HG03457 (cell line): ENCODE measurements at regions not wholly inside any gene's neighbourhood (a gene's known extent, or its start where the extent isn't known, plus 50 kb on each side); places are given as distances from the start of the nearest gene placed in this dataset.
"Not testable (repeated sequence)": the region's sequence is repeated elsewhere in the genome, so short reads cannot be mapped to it uniquely, and the experiment has no call there.

Experiments
- ATAC-seq: cut with Tn5 transposase; IDR thresholded peaks from one replicate; pipeline ENCODE4 v1.9.1; 2021; ENCODE audit warnings: moderate number of reproducible peaks; ENCODE audit not compliant: unreplicated experiment

DNA sequence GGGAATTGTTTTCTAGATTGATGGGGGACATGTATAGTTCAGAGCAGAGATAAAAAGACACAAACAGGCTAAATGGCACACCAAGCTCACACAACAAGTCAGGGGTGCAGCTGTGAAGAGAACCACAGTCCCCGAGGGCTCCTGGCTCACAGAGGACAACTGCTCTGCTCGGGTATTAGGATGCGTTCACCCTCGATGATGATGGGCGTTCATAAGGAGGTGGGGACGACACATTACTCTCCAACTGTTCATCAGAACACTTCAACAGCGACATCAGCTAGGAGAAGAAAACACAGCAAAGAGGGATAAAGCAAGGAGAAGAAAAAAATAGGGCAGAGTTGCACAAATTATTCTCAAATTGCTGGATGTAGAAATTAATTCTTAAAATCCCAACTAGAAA, 174.8 kb upstream of the RREB1 start:
- ATAC-seq: no peak

GRCh38 chr6:6940031-6941025, 167.4 kb upstream of the RREB1 start:
- no peak for ATAC-seq

GRCh38 chr6:6941201-6941600, 166.6 kb upstream of the RREB1 start:
- ATAC-seq: no peak

DNA sequence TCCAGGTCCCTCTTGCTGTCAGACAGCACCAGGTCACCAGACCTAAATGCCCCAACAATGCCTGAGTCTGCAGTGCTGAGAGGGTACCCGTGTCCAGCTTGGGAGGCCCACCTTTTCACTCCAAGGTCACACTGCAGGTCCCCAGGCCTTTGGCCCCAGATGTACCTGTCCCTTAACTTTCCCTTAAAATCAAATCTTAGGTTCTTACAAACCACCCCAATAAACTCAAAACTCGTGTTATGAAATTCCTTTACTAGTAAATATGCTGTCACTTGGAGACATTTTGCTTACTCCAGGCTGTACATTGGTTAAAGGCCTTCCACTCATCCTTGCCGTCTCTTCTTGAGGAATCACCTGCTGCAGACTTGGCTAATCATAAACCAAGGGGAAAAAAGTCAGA, 165.7 kb upstream of the RREB1 start:
- no peak for ATAC-seq

GRCh38 chr6:6942831-6943230, 164.9 kb upstream of the RREB1 start:
- ATAC-seq: peak; percentile 84

DNA sequence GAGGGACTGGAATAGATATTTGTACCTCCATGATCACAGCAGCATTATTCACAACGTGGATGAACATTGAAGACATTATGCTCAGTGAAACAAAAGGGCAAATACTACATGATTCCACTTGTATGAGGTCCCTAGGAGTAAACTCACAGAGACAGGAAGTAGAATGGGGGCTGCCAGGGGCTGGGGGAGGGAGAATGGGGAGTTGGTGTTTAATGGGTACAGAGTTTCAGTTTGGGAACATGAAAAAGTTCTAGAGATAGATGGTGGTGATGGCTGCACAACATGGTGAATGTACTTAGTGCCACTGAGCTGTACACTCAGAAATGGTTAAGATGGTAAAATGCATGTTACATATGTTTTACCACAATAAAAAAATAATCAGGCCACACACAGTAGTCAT, 164.3 kb upstream of the RREB1 start:
- ATAC-seq: no peak

GRCh38 chr6:6946206-6947155, 161.3 kb upstream of the RREB1 start:
- ATAC-seq: no peak

- no peak for ATAC-seq
Measured at GRCh38 chr6:6950373-6951145, 157.2 kb upstream of the RREB1 start.

DNA sequence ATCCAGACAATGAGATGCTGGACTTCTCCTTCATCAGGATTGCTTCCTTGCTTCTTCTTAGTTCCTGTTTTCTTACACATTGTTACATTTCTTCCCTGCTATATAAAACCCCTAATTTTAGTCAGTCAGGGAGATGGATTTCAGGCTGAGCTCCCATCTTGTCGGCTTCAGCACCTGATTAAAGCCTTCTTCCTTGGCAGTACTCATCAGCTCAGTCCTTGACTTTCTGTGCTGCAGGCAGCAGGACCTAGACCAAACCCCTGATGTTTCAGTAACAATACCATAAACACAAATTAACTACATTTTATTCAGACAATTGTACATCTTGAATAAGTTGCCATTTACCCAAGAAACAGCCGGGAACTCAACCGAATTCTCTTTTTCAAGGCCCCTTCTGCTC, 156.4 kb upstream of the RREB1 start:
- ATAC-seq: no peak

DNA sequence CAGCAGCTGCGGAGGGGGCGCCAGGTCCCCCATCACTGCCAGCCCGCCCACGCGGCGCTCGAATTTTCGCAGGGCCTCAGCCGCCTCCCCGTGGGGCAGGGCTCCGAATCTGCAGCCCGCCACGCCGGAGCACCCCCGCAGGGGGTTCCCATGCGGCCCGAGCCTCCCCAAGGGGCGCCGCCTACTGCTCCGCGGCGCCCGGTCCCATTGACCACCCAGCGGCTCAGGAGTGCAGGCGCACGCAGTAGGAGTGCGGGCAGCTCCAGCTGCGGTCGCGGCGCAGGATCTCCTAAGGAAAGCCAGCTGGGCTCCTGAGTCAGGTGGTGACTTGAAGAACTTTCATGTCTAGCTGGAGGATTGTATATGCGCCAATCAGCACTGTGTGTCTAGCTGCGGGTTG, 155.3 kb upstream of the RREB1 start:
- no peak for ATAC-seq

- ATAC-seq: not testable (repeated sequence)
Measured at GRCh38 chr6:6952927-6953326, 154.8 kb upstream of the RREB1 start.

- ATAC-seq: no peak
Measured at GRCh38 chr6:6960571-6961251, 147.1 kb upstream of the RREB1 start.

- ATAC-seq: no peak
Measured at GRCh38 chr6:6962086-6962485, 145.7 kb upstream of the RREB1 start.

DNA sequence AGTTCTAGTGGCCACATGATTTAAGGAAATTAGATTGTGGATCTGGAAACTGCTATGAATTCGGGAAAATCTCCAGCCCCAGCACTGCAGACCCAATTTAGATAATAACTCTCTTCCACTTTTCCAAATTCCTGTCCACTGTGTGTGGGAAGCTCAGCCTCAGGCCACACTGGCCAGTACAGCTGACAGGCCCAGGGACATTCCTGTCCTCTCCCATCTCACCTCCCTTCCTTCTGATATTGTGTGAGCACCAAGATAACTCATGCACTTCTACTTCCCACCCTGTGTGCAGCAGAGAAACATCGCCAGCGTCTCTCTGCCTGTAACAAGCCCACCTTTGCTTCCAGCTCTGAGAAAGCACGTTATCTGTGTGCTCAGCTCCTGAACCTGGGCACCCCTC, 145.1 kb upstream of the RREB1 start:
- ATAC-seq: no peak

DNA sequence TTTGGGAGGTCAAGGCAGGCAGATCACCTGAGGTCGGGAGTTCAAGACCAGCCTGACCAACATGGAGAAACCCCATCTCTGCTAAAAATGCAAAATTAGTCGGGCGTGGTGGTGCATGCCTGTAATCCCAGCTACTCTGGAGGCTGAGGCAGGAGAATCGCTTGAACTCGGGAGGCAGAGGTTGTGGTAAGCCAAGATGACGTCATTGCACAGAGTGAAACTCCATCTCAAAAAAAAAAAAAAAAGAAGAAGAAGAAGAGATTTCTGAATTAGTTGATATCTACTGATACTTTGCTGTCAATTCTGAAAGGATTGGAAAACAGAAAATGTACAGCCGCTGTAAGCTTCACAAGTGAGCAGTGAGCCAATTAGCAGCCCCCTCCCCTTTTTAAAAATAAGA, 144.4 kb upstream of the RREB1 start:
- not testable (repeated sequence) for ATAC-seq

- ATAC-seq: no peak
Measured at GRCh38 chr6:6964675-6965074, 143.1 kb upstream of the RREB1 start.

DNA sequence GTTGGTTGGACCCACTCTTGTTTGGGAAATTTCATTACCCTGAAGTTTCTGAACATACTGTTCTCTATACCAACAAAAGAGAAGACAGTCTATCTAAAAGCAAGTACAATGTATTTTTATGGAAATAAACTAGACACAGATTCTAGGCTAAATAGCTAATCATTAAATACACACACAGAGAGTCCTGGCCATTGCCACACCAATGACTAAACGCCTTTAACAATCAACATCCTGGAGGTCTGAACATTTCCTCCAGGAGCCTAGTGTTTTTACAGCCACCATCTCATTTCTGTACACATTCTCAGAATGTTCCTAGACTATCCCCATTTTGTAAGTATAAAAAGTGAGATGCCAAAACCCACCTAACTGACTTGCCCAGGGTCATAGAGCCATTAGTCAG, 141.6 kb upstream of the RREB1 start:
- no peak for ATAC-seq

DNA sequence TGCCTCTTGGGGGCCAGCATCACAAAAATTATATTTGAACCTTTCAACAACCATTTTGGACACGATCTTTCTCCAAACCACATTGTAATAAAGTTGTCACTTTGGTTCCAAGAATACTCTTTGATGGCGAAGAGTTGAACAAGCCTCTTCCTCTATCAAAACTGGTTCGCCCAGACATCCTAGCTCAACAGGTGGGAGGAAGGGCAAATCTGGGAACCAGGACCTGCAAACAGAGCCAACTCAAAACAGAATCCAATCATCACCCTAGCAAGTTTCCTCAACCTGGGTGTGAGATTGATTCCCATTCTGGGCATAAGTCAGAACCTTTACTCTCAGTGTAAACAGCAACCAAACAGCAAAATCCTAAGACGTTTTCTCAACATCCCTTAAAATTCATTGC, 141.2 kb upstream of the RREB1 start:
- ATAC-seq: no peak

DNA sequence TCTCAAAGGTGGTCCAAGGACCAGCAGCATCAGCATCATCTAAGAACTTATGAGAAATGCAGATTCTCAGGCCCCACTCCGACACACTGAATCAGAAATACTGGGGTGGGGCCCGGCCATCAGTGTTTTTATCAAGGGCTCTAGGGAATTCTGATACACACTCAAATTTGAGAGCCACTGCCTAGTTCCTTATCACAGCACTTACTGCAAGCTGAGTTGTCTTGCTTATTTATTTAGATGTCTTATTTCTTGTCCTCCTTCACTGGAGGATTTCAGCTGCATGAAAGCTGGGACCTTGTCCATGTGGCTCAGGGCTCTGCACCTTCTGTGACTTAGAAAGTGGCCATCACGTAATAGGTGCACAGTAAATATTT, 139.4 kb upstream of the RREB1 start:
- no peak for ATAC-seq
